WTC11 (cell line): ENCODE measurements at regions not wholly inside any gene's neighbourhood (a gene's known extent, or its start where the extent isn't known, plus 50 kb on each side); places are given as distances from the start of the nearest gene placed in this dataset.
"Not testable (repeated sequence)": the region's sequence is repeated elsewhere in the genome, so short reads cannot be mapped to it uniquely, and the experiment has no call there.

ENCODE experiments used
- ATAC-seq: fragments of 200-7000 bp; cut with Tn5 transposase; 2 replicates; pipeline ENCODE4 v1.10.0; 2021; ENCODE audit warnings: mild to moderate bottlenecking, moderate library complexity
- CTCF ChIA-PET: fragments of 300-600 bp; sonication (Branson Sonifier 250); formaldehyde crosslinking; loops from one replicate; lab custom pipeline; 2021; ENCODE audit warnings: antibody characterized with exemption; lab: Charles Lee
- POLR2A ChIA-PET: fragments of 350-600 bp; sonication (Branson Sonifier 250); formaldehyde crosslinking; loops from one replicate; lab custom pipeline; 2021; ENCODE audit warnings: antibody characterized with exemption; lab: Charles Lee
- DNase-seq: peaks from one replicate; pipeline ENCODE4 v3.0.0; 2021; ENCODE audit warnings: low spot score
- H3K27ac Mint-ChIP-seq: 2 replicates; pipeline ENCODE4 v1.8.0; 2021; ENCODE audit warnings: mixed read lengths
- H3K27me3 Mint-ChIP-seq: 2 replicates; pipeline ENCODE4 v1.8.0; 2021; ENCODE audit warnings: low read depth, mild to moderate bottlenecking, moderate library complexity, mixed read lengths
- H3K36me3 Mint-ChIP-seq: 2 replicates; pipeline ENCODE4 v1.8.0; 2021; ENCODE audit warnings: mixed read lengths
- H3K4me1 Mint-ChIP-seq: 2 replicates; pipeline ENCODE4 v1.8.0; 2022; ENCODE audit warnings: mixed read lengths
- H3K4me3 Mint-ChIP-seq: 2 replicates; pipeline ENCODE4 v1.8.0; 2021; ENCODE audit warnings: mild to moderate bottlenecking, moderate library complexity, mixed read lengths
- H3K9me3 Mint-ChIP-seq: 2 replicates; pipeline ENCODE4 v1.8.0; 2021; ENCODE audit warnings: mixed read lengths
- ATF1 ChIP-seq: sonication (generic); formaldehyde crosslinking; IDR thresholded peaks from 2 replicates; pipeline ENCODE4 v1.8.1; 2023; ENCODE audit warnings: mild to moderate bottlenecking, moderate library complexity, missing genetic modification reagents
- ATF2 ChIP-seq: sonication (generic); formaldehyde crosslinking; IDR thresholded peaks from 2 replicates; pipeline ENCODE4 v1.8.1; 2022; ENCODE audit warnings: low read depth, missing genetic modification reagents, borderline replicate concordance
- CREM ChIP-seq: sonication (generic); formaldehyde crosslinking; IDR thresholded peaks from 2 replicates; pipeline ENCODE4 v1.8.1; 2022; ENCODE audit warnings: mild to moderate bottlenecking, missing genetic modification reagents, moderate library complexity
- E2F5 ChIP-seq: sonication (generic); formaldehyde crosslinking; IDR thresholded peaks from 2 replicates; pipeline ENCODE4 v1.8.1; 2022; ENCODE audit warnings: mild to moderate bottlenecking, moderate library complexity, missing genetic modification reagents
- ETV6 ChIP-seq: sonication (generic); formaldehyde crosslinking; IDR thresholded peaks from 2 replicates; pipeline ENCODE4 v1.8.1; 2022; ENCODE audit warnings: mild to moderate bottlenecking, missing genetic modification reagents
- GRHL2 ChIP-seq: fragments of 250-450 bp; sonication (Bioruptor Pico); IDR thresholded peaks from 2 replicates; pipeline ENCODE4 v1.8.0; 2022; ENCODE audit warnings: mild to moderate bottlenecking, moderate library complexity; ENCODE audit not compliant: insufficient replicate concordance, severe bottlenecking
- GTF2I ChIP-seq: fragments of 250-450 bp; sonication (Bioruptor Pico); conservative IDR thresholded peaks from 2 replicates; pipeline ENCODE4 v1.4.0; 2021; ENCODE audit warnings: mild to moderate bottlenecking
- HMGA2 ChIP-seq: fragments of 250-450 bp; sonication (Bioruptor Pico); IDR thresholded peaks from 2 replicates; pipeline ENCODE4 v1.4.0; 2021; ENCODE audit warnings: mild to moderate bottlenecking, moderate library complexity
- KAT7 ChIP-seq: sonication (generic); formaldehyde crosslinking; IDR thresholded peaks from 2 replicates; pipeline ENCODE4 v1.8.1; 2023; ENCODE audit warnings: missing genetic modification reagents, mild to moderate bottlenecking, borderline replicate concordance
- MAX ChIP-seq: sonication (generic); formaldehyde crosslinking; IDR thresholded peaks from 2 replicates; pipeline ENCODE4 v1.8.0; 2022; ENCODE audit warnings: mild to moderate bottlenecking, missing genetic modification reagents
- NFYB ChIP-seq: sonication (generic); formaldehyde crosslinking; conservative IDR thresholded peaks from 2 replicates; pipeline ENCODE4 v1.8.0; 2022; ENCODE audit warnings: low read depth, missing genetic modification reagents
- NR3C1 ChIP-seq: sonication (generic); formaldehyde crosslinking; conservative IDR thresholded peaks from 2 replicates; pipeline ENCODE4 v1.8.1; 2023; ENCODE audit warnings: low read depth, mild to moderate bottlenecking, missing genetic modification reagents
- OVOL2 ChIP-seq: fragments of 250-450 bp; sonication (Bioruptor Pico); IDR thresholded peaks from 2 replicates; pipeline ENCODE4 v1.9.0; 2021; ENCODE audit warnings: mild to moderate bottlenecking, borderline replicate concordance
- PRDM15 ChIP-seq: sonication (generic); formaldehyde crosslinking; IDR thresholded peaks from 2 replicates; pipeline ENCODE4 v1.8.0; 2022; ENCODE audit warnings: missing genetic modification reagents
- ZNF232 ChIP-seq: sonication (generic); formaldehyde crosslinking; IDR thresholded peaks from 2 replicates; pipeline ENCODE4 v1.8.0; 2022; ENCODE audit warnings: mild to moderate bottlenecking, missing genetic modification reagents
- ZNF416 ChIP-seq: fragments of 250-450 bp; sonication (Bioruptor Pico); IDR thresholded peaks from 2 replicates; pipeline ENCODE4 v1.9.0; 2021; ENCODE audit warnings: mild to moderate bottlenecking, inconsistent platforms
- ZNF512 ChIP-seq: sonication (generic); formaldehyde crosslinking; IDR thresholded peaks from 2 replicates; pipeline ENCODE4 v1.8.1; 2022; ENCODE audit warnings: missing genetic modification reagents, borderline replicate concordance

GRCh38 chr5:30380228-30380627 lies 813.3 kb upstream of the CDH6 start (continued):
- TF ChIP-seq PRDM15 (CRISPR knock-in tag) = no peak
- no peak for TF ChIP-seq NFYB (CRISPR knock-in tag)
- TF ChIP-seq ZNF232 (CRISPR knock-in tag) = no peak

- no peaks in the 10 kb centered on the region; the same call in 1 of the 2 replicates for H3K9me3 Mint-ChIP-seq
- ChIA-PET CTCF (no interaction called here), POLR2A (no interaction called here)
- ATAC-seq = no peak
- no peak for TF ChIP-seq ZNF416
- H3K4me3 Mint-ChIP-seq = no peak overlapping the region
- no peaks in the 10 kb centered on the region for H3K36me3 Mint-ChIP-seq
- H3K27me3 Mint-ChIP-seq = no peaks in the 10 kb centered on the region
- DNase-seq = no peak
- peaks cover 14% of the 10 kb centered on the region for H3K4me1 Mint-ChIP-seq
- H3K27ac Mint-ChIP-seq = no peak overlapping the region
Measured at GRCh38 chr5:30376848-30377247, 816.6 kb upstream of the CDH6 start.

- no peaks in the 10 kb centered on the region; the same call in 1 of the 2 replicates for H3K27me3 Mint-ChIP-seq
- CTCF ChIA-PET = no interaction called here
Measured at GRCh38 chr5:30368064-30368463, 825.4 kb upstream of the CDH6 start.

GRCh38 chr5:30365031-30365430 lies 828.5 kb upstream of the CDH6 start:
- H3K9me3 Mint-ChIP-seq = peaks cover 67% of the 10 kb centered on the region
- H3K4me1 Mint-ChIP-seq, ATAC-seq, H3K4me3 Mint-ChIP-seq, POLR2A ChIA-PET, DNase-seq, CTCF ChIA-PET, H3K27me3 Mint-ChIP-seq, H3K27ac Mint-ChIP-seq: not testable (repeated sequence)
- H3K36me3 Mint-ChIP-seq = peaks cover 36% of the 10 kb centered on the region

More at GRCh38 chr5:30368064-30368463, 825.4 kb upstream of the CDH6 start:
- Mint-ChIP-seq H3K27ac (no peak overlapping the region), H3K36me3 (peaks cover 27% of the 10 kb centered on the region), H3K9me3 (peaks cover 37% of the 10 kb centered on the region), H3K4me1 (no peaks in the 10 kb centered on the region), H3K4me3 (no peak overlapping the region)
- ATAC-seq (no peak), DNase-seq (no peak)
- TF ChIP-seq OVOL2 (CRISPR knock-in tag) = no peak
- TF ChIP-seq MAX (CRISPR knock-in tag) = no peak
- TF ChIP-seq KAT7 (CRISPR knock-in tag) = no peak
- TF ChIP-seq E2F5 (CRISPR knock-in tag) = no peak
- TF ChIP-seq CREM (CRISPR knock-in tag) = no peak
- TF ChIP-seq ATF1 (CRISPR knock-in tag) = no peak
- no peak for TF ChIP-seq HMGA2 (CRISPR knock-in tag)
- TF ChIP-seq GTF2I (CRISPR knock-in tag) = no peak
- TF ChIP-seq ETV6 (CRISPR knock-in tag) = no peak
- TF ChIP-seq NR3C1 (CRISPR knock-in tag) = no peak
- no peak for TF ChIP-seq ZNF512 (CRISPR knock-in tag)
- no peak for TF ChIP-seq GRHL2 (CRISPR knock-in tag)
- TF ChIP-seq ATF2 = no peak
- POLR2A ChIA-PET = no interaction called here
